SK-N-DZ (cell line): ENCODE measurements at regions not wholly inside any gene's neighbourhood (a gene's known extent, or its start where the extent isn't known, plus 50 kb on each side); places are given as distances from the start of the nearest gene placed in this dataset.

ENCODE experiments used
- DNase-seq: peaks from one replicate; pipeline ENCODE4 v3.0.0-alpha.2; 2015; ENCODE audit warnings: low spot score

- DNase-seq = no peak
These were observed 215.7 kb downstream of the TEX29 start for GRCh38 chr13:111536075-111536642.

DNA sequence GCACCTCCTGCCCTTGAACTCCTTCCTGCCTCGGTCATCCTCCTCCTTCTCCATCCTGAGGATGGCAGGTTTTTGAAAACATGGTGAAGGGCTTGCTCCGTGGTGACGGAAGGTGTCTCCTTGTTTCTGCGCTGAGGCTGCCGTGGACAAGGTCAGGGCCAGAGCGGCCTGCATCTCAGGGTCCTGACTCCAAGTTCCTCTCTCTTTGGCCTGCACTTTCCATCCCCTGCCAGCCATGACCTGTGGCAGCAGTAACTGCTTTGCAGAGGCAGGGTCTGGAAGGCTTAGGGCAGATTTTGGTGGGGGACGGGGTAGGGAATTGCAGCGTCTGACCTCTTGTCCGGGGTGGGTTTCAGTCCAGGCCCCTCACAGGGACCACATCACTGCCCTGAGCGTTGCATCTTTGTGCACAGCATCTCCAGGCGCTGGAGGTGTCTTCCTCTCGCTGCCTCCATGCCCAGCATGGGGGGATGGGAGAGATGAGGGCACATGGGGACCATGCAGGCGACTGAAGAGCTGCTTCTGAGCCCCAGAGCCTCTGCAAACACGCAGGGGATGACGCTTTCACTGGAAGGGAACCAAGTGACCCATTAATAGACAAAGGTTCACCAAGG, 216.8 kb downstream of the TEX29 start:
- DNase-seq = no peak

DNA sequence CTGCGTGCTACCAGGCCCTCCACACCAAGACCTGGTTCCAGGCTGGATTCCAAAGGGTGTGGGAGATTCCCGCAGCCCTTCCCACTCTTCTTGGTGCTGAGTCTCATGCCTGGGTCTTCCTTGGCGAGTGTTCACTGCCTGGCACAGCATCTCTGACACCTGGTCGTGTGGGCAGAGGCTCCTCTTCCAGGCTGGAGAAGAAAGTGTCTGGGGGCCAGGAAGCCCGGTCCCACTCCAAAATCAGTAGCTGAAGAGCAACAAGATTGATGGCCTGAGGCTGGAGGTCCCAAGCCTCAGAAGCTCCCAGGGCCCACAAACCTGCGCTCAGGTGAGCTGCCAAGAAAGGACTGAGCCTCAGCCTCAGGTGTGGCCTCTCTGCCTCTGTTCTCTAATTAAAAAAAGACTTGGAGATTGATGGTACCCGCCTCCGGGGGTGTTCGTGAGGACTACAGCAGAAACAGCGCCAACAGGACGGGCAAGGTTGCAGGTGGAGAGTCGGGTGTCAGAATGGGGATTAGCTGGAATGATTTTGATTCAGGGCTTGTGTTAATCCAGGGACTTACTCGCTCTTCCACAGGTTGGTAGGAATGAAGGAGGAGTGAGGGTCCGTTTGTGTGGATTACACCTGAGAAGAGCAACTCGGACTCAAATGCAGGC, 217.5 kb downstream of the TEX29 start:
- no peak for DNase-seq

DNA sequence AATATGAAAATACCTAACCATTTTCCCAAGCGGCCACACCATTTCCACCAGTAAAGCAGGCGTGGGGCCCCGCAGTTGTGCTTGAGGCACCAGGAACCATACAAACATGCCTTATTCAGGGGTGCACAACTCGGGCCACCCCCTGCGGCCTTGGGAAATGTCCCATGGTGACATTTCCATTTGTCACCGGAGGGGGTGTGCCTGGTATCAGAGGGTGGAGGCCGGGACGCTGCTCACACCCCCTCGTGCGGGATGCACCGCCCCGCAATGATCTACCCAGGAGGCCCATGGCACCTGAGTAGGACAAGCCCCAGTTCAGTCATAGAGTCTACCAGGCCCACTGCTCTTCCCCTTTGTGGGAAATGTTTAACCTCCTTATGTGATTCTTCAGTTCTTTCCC, 218.8 kb downstream of the TEX29 start:
- DNase-seq = no peak

- DNase-seq = no peak
These were observed 219.5 kb downstream of the TEX29 start for GRCh38 chr13:111539791-111540446.

GRCh38 chr13:111540486-111540885, 220.0 kb downstream of the TEX29 start:
- DNase-seq = no peak

- DNase-seq = no peak
These were observed 220.9 kb downstream of the TEX29 start for GRCh38 chr13:111541345-111541744.

DNA sequence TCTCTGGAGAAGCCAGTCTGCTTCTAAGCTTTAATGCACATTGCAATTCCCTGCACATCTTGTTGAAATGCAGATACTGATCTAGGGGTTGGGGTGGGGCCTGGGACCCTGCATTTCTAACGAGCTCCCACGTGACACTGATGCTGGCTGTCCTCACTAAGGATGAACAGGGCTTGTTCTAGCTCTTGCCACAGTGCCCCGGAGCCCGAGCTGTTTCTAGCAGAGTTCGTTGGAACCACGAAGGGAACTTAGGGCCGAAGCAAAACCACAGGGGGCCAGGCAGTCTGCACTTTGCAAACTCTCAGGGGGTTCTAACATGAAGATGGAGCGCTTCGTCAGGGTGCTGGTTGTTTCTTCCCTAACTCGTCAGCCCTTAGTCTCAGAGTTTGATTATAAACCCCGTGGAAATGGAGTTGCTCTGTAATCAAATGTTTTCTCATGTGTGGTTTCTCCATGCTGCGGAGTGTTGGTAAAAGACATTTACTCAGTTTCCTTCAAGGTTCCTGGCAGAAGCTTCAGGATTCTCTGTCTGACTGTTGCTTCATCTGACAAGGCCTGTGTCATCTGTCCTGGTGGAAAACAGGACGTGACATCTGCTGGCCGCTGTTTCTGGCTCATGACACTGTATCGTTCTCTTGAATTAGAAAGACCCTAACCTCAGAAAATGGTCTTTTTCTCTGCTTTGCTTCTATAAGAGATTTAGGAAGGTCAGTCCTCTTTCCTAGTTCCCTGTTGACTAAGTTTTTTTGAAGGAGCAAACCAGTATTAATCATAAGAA, 221.5 kb downstream of the TEX29 start:
- DNase-seq = no peak

DNA sequence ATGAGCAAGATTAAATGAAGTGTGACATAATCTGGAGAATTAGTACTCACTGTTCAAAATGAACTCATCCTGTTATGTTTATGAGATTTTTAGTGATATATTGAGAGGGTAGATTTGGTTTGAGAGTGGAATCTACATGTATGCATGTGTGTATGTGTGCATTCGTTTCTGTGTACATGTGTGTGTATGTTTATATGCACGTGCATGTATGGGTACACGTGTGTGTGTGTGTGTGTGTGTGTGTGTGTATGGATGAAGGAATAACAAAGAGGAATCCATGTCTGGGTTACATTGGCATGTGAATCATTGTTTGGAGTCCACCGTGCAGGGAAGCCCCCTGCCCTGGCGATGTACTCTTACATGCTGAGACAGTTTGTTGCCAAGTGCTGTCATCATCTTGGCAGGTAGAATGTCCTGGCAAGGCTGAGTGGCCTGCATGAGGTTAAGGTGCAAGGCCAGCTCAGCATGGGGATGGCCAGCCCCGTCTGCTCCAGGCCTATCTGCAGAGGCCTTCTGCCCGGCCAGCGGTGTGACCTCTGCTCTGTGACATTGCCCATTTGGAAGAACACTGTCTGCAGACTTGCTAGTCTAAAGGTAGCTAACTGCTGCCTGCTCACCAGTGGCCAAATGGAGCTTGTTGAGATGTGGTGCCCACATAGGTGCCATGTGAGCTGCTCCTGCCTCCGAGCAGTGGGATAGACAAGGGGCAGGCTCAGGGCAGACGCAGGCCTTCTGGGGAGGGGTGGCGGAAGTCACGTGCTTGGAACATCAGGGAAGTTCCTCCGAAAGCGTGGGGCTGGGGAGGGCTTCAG, 222.3 kb downstream of the TEX29 start:
- no peak for DNase-seq

DNA sequence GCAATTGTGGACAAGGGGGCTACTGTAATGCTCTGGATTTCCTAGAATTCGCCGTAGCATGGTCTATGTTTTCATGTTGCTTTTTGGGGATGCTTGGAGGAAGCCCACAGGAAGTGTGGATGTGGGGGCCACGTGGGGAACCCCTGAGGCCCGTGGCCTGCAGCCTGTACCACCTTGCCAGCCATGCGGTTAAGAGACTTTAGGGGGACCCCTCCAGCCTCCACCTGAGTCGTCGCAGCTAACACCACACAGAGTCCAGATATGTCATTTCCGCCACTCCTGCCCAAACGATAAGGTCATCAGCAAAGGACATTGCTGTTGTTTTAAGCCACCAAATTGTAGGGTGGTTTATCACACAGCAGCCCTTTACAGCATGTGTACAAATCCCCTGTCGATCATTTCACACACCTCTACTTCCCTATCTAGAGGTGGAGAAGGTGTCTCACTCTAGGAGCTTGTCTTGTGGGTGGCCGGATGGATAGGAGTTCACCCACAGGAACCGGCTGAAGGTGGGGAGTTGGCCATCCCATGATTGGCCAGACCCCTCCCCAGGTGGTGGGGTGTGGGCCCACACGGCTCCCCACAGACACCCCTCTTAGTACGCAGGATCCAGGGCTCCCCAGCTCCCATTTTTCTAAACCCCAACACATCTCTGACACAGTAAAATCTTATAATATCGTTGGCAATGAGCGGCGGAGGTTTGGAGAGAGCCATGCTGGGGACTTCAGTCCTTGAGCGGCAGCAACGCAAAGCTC, 226.7 kb downstream of the TEX29 start:
- DNase-seq = no peak

DNA sequence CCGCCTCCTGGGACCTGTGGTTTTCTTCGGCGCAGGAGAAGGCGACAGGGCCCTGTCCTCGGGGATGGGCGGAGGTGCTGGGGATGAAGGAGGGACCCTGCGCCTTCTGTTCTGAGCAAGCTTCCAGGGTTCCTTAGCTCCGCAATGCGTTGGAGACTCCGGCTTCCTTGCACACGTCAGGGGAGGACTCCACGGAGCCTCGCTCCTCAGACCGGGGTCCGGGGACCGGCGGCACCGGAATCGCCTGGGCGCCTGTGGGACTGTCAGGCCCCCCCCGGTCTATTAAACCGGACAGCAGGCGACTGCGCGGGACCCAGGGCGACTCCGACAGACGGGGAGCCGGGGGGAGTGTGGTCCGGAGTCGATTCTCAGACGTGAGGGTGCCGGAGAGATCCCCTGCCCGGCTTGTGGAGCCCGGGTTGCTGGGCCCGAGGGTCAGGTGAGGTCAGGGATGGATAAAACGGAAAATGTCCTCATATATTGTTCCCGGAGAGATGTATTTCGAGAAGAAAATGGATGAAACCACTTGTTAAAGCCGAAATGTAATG, 227.4 kb downstream of the TEX29 start:
- no peak for DNase-seq

DNA sequence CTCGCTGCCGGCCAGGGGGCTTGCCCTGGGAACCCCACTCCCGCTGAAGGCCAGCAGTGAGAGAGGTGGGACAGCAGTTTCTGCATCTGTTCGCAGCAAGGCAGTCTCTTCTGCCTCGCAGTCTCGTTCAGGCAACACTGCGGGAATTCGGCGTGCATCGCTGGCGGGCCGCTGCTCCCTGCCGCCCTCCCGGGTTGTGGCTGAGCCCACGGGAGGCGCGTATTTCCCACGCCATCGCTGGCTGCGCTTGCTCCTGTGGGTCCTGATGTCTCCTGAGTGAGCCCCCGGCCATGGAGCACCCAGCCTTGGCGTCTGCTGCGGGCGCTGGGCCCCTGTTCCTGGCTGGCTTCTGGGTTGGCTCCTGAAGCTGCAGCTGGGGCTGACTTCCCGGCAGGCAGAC, 227.9 kb downstream of the TEX29 start:
- DNase-seq = no peak

- DNase-seq = no peak
These were observed 228.4 kb downstream of the TEX29 start for GRCh38 chr13:111548805-111549204.

DNA sequence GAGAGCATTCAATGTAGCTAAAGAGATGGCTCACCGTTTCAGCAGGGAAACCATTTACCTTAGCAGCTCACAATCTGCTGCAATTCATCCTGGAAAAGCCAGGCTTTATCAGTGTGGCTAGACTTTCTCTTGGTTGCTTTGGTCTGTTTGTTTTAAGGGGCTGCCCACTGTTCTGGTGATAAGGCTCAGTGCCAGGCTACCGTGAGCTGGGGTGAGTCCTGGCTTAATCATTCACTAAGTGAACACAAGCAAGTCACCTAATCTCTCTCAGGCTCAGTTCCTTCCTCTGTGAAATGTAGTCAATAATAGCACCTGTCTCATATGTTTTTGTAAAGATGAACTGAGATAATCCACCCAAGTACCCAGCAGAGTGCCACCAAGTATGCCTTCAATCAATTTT, 229.0 kb downstream of the TEX29 start:
- DNase-seq = no peak

DNA sequence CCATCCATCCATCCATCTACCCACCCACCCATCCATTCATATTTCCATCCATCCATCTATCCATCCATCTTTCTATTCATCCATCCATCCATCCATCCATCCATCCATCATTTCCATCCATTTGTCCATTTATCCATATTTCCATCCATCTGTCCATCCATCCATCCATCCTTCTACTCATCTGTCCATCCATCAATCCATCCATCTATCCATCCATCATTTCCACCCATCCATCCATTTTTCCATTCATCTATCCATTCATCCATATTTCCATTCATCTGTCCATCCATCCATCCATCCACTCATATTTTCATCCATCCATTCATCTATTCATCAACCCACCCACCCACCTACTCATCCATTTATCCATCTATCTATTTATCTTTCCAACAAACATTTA, 229.6 kb downstream of the TEX29 start:
- DNase-seq = no peak

GRCh38 chr13:111551204-111551820, 230.9 kb downstream of the TEX29 start:
- no peak for DNase-seq

- no peak for DNase-seq
These were observed 232.6 kb downstream of the TEX29 start for GRCh38 chr13:111552891-111553655.

- DNase-seq = no peak
These were observed 234.3 kb downstream of the TEX29 start for GRCh38 chr13:111554539-111555267.
